ENCODE measurements at regions not wholly inside any gene's neighbourhood (a gene's known extent, or its start where the extent isn't known, plus 50 kb on each side); places are given as distances from the start of the nearest gene placed in this dataset.

GRCh38 chrX:39816871-39817731, 280.7 kb downstream of the BCOR start:
- Histone ChIP-seq H3K4me2 (ENCODE audit: low read depth, low read length, poor library complexity, severe bottlenecking) (no peak overlapping the region), H2AFZ (ENCODE audit: low read length) (no peak overlapping the region), H3K27ac (ENCODE audit: low read length) (no peak overlapping the region), H3K27me3 (ENCODE audit: low read length) (no peaks in the 10 kb centered on the region), H3K4me3 (ENCODE audit: low read length) (no peak overlapping the region), H3K36me3 (ENCODE audit: insufficient read depth, low read length) (no peaks in the 10 kb centered on the region), H3K4me1 (ENCODE audit: low read length) (peaks cover 8% of the 10 kb centered on the region), H3K9ac (ENCODE audit: low read length) (no peak overlapping the region), H3K9me2 (replicated peaks; ENCODE audit: insufficient read depth, low read length) (no peaks in the 10 kb centered on the region), H4K20me1 (ENCODE audit: insufficient read depth, low read depth, low read length) (no peaks in the 10 kb centered on the region; the same call in 1 of the 2 replicates), H3K9me3 (ENCODE audit: low read length) (no peaks in the 10 kb centered on the region), H3K79me2 (ENCODE audit: low read length) (no peaks in the 10 kb centered on the region)
- DNase-seq = no peak

- no peak for DNase-seq
- Histone ChIP-seq H3K4me3 (ENCODE audit: low read length) (no peak overlapping the region), H3K9me2 (replicated peaks; ENCODE audit: insufficient read depth, low read length) (no peaks in the 10 kb centered on the region), H3K9me3 (ENCODE audit: low read length) (no peaks in the 10 kb centered on the region), H3K4me1 (ENCODE audit: low read length) (peaks cover 8% of the 10 kb centered on the region), H2AFZ (ENCODE audit: low read length) (no peak overlapping the region), H3K4me2 (ENCODE audit: low read depth, low read length, poor library complexity, severe bottlenecking) (no peak overlapping the region), H3K79me2 (ENCODE audit: low read length) (no peaks in the 10 kb centered on the region), H3K9ac (ENCODE audit: low read length) (no peak overlapping the region), H3K27me3 (ENCODE audit: low read length) (no peaks in the 10 kb centered on the region), H4K20me1 (ENCODE audit: insufficient read depth, low read depth, low read length) (no peaks in the 10 kb centered on the region; the same call in 1 of the 2 replicates), H3K27ac (ENCODE audit: low read length) (no peak overlapping the region), H3K36me3 (ENCODE audit: insufficient read depth, low read length) (no peaks in the 10 kb centered on the region)
Observed at GRCh38 chrX:39817754-39818470, 279.8 kb downstream of the BCOR start.

GRCh38 chrX:39818750-39819149, 279.0 kb downstream of the BCOR start:
- H3K4me2 ChIP-seq (ENCODE audit: low read depth, low read length, poor library complexity, severe bottlenecking) = no peak overlapping the region
- no peaks in the 10 kb centered on the region; the same call in 1 of the 2 replicates for H4K20me1 ChIP-seq (ENCODE audit: insufficient read depth, low read depth, low read length)
- no peak overlapping the region for H2AFZ ChIP-seq (ENCODE audit: low read length)
- no peak for DNase-seq
- H3K27me3 ChIP-seq (ENCODE audit: low read length) = no peaks in the 10 kb centered on the region
- no peaks in the 10 kb centered on the region for H3K9me2 ChIP-seq (replicated peaks; ENCODE audit: insufficient read depth, low read length)
- H3K4me3 ChIP-seq (ENCODE audit: low read length) = no peak overlapping the region
- H3K9me3 ChIP-seq (ENCODE audit: low read length) = no peaks in the 10 kb centered on the region
- no peaks in the 10 kb centered on the region for H3K79me2 ChIP-seq (ENCODE audit: low read length)
- no peaks in the 10 kb centered on the region for H3K36me3 ChIP-seq (ENCODE audit: insufficient read depth, low read length)
- peaks cover 8% of the 10 kb centered on the region for H3K4me1 ChIP-seq (ENCODE audit: low read length)
- no peak overlapping the region for H3K27ac ChIP-seq (ENCODE audit: low read length)
- H3K9ac ChIP-seq (ENCODE audit: low read length) = no peak overlapping the region

DNA sequence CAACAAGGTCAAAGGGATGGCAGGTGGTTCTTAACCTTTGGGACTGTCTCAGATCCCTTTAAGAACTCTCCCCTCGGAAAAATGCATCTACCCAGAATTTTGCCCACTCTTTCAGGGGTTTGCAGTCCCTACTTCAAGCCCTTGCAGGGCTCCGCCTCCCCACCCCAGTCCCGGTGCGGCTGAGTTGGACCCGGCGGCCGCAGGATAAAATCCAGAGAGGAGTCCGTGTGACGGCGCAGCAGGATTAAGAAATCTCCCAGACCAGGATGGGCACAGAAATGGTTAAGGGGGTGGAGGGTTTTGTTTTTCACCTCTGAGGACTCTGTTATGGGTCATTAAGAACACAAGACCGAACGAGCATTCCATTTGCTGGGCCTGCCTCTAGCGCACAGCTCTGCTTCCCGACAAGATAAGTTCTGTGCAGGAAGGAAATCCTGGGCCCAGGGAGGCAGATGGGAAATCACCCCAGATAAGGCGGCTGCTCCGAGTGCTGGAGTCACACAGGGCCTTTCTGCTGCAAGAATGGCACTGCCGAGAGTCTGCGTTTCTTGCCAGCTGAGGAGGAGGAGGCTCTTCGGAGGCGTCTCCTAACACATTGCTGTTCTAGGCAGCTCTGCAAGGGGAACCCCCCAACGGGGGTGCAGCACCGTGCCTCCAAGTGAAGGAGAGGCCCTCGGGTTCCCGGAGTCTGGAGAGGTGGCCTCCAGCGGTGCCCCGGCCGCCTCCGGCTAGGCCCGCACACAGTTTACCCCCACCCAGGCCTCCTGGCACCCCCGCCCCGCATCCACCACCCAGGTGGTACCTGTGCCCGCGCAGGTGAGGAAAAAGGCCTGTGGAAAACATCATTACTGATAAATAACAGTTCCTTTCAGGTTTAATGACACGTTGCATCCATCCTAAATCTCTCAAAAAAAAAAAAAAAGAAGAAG, 277.6 kb downstream of the BCOR start:
- Histone ChIP-seq H3K27me3 (ENCODE audit: low read length) (no peaks in the 10 kb centered on the region), H2AFZ (ENCODE audit: low read length) (no peak overlapping the region), H3K79me2 (ENCODE audit: low read length) (no peaks in the 10 kb centered on the region), H3K9ac (ENCODE audit: low read length) (no peak overlapping the region), H3K4me3 (ENCODE audit: low read length) (no peak overlapping the region), H3K9me2 (replicated peaks; ENCODE audit: insufficient read depth, low read length) (no peaks in the 10 kb centered on the region), H3K9me3 (ENCODE audit: low read length) (no peaks in the 10 kb centered on the region), H3K4me2 (ENCODE audit: low read depth, low read length, poor library complexity, severe bottlenecking) (no peak overlapping the region), H3K27ac (ENCODE audit: low read length) (no peak overlapping the region), H3K4me1 (ENCODE audit: low read length) (peaks cover 7% of the 10 kb centered on the region), H3K36me3 (ENCODE audit: insufficient read depth, low read length) (no peaks in the 10 kb centered on the region), H4K20me1 (ENCODE audit: insufficient read depth, low read depth, low read length) (peaks cover 4% of the 10 kb centered on the region; the same call in 1 of the 2 replicates)
- DNase-seq = no peak

DNA sequence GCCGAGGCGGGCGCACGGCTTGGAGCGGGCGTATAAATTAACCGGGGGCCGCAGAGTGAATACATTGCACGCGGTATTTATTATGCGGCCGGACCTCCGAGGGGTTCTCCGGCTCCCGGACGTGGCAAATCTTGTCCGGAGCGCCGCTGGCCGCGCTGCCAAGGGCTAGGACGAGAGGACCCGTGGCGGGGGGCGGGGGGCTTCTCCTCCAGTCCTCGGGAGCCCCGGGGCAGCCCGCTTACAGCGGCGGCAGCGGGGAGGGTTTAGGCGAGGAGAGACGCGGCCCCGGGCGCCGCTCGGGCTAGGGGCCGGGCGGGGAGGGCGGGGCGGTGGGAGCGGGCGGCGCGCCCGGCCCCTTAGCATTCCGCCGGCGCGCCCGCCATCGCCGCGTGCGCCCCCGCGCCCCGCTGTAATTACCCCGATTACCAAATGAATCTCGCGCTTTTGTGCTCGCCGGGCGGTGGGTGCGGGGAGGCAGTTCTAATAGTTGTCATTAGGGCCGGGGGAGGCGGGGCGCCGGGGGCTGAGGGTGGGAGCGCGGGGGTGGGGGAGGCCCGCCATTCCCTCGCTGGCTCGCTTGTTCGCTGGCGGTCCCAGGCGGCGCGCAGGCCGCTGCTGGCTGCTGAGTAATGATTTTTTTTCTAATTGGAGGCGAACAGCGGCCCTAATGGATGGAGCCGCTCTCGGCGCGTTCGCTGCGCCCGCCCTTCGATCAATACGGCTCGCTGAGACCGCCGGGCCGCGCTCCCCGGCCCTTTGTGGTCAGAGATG, 276.6 kb downstream of the BCOR start:
- DNase-seq = no peak
- Histone ChIP-seq H4K20me1 (ENCODE audit: insufficient read depth, low read depth, low read length) (peaks cover 8% of the 10 kb centered on the region; the same call in 1 of the 2 replicates), H3K9me2 (replicated peaks; ENCODE audit: insufficient read depth, low read length) (no peaks in the 10 kb centered on the region), H3K4me1 (ENCODE audit: low read length) (no peaks in the 10 kb centered on the region), H3K79me2 (ENCODE audit: low read length) (no peaks in the 10 kb centered on the region), H3K27me3 (ENCODE audit: low read length) (no peaks in the 10 kb centered on the region), H3K9ac (ENCODE audit: low read length) (no peak overlapping the region), H3K36me3 (ENCODE audit: insufficient read depth, low read length) (no peaks in the 10 kb centered on the region), H3K4me2 (ENCODE audit: low read depth, low read length, poor library complexity, severe bottlenecking) (no peak overlapping the region), H3K9me3 (ENCODE audit: low read length) (no peaks in the 10 kb centered on the region), H3K27ac (ENCODE audit: low read length) (no peak overlapping the region), H3K4me3 (ENCODE audit: low read length) (no peak overlapping the region), H2AFZ (ENCODE audit: low read length) (no peak overlapping the region)

- peaks cover 13% of the 10 kb centered on the region; the same call in 1 of the 2 replicates for H4K20me1 ChIP-seq (ENCODE audit: insufficient read depth, low read depth, low read length)
Observed at GRCh38 chrX:39821709-39822095, 276.1 kb downstream of the BCOR start.

DNA sequence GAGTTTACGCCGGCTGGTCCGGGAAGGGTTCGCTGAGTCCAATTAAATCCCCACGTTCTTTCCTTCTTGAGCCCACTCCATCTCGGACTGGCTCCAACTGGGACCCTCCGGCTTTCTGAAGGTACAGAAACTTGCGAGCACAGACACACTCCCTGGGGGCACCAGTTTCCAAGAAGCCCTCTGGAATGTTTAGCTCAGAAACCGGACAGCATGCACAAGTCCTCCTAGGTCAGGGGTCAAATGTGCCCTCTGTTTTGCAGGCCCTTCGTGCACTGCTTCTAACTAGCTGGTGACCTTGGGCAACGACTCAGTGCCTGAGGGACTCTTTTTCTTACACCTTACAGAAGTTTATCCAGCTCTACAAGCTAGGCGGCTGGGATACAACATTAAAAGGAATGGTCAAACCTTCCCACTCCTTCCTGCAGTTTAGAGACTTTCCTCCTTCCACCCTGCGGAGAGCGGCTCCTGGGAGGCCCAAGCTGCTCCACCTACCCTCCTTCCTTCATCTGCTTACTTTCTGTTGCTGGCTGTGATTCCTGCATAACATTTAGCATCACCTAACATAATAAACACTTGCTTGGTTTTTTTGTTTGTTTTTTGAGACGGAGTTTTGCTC, 275.5 kb downstream of the BCOR start:
- no peak overlapping the region for H3K4me2 ChIP-seq (ENCODE audit: low read depth, low read length, poor library complexity, severe bottlenecking)
- H3K36me3 ChIP-seq (ENCODE audit: insufficient read depth, low read length) = no peaks in the 10 kb centered on the region
- H3K9ac ChIP-seq (ENCODE audit: low read length) = no peak overlapping the region
- H2AFZ ChIP-seq (ENCODE audit: low read length) = no peak overlapping the region
- no peaks in the 10 kb centered on the region for H3K4me1 ChIP-seq (ENCODE audit: low read length)
- DNase-seq = no peak
- H3K79me2 ChIP-seq (ENCODE audit: low read length) = no peaks in the 10 kb centered on the region
- no peaks in the 10 kb centered on the region for H3K9me2 ChIP-seq (replicated peaks; ENCODE audit: insufficient read depth, low read length)
- peaks cover 19% of the 10 kb centered on the region; the same call in 1 of the 2 replicates for H4K20me1 ChIP-seq (ENCODE audit: insufficient read depth, low read depth, low read length)
- H3K27ac ChIP-seq (ENCODE audit: low read length) = no peak overlapping the region
- H3K27me3 ChIP-seq (ENCODE audit: low read length) = no peaks in the 10 kb centered on the region
- H3K4me3 ChIP-seq (ENCODE audit: low read length) = no peak overlapping the region
- no peaks in the 10 kb centered on the region for H3K9me3 ChIP-seq (ENCODE audit: low read length)

More at GRCh38 chrX:39821709-39822095, 276.1 kb downstream of the BCOR start:
- Histone ChIP-seq H3K4me3 (ENCODE audit: low read length) (no peak overlapping the region), H3K27me3 (ENCODE audit: low read length) (no peaks in the 10 kb centered on the region), H3K4me2 (ENCODE audit: low read depth, low read length, poor library complexity, severe bottlenecking) (no peak overlapping the region), H2AFZ (ENCODE audit: low read length) (no peak overlapping the region), H3K79me2 (ENCODE audit: low read length) (no peaks in the 10 kb centered on the region), H3K9me3 (ENCODE audit: low read length) (no peaks in the 10 kb centered on the region), H3K9ac (ENCODE audit: low read length) (no peak overlapping the region), H3K9me2 (replicated peaks; ENCODE audit: insufficient read depth, low read length) (no peaks in the 10 kb centered on the region), H3K4me1 (ENCODE audit: low read length) (no peaks in the 10 kb centered on the region), H3K36me3 (ENCODE audit: insufficient read depth, low read length) (no peaks in the 10 kb centered on the region), H3K27ac (ENCODE audit: low read length) (no peak overlapping the region)
- no peak for DNase-seq

Measured in Karpas-422 (cell line).